OCI-LY7 (cell line): ENCODE measurements at regions not wholly inside any gene's neighbourhood (a gene's known extent, or its start where the extent isn't known, plus 50 kb on each side); places are given as distances from the start of the nearest gene placed in this dataset.

Experiments used
- CTCF ChIP-seq: fragments of 200-600 bp; sonication (generic); conservative IDR thresholded peaks from 2 replicates; pipeline ENCODE4 v1.5.1; 2014; ENCODE audit warnings: mild to moderate bottlenecking, antibody characterized with exemption, low read length, moderate library complexity, mixed read lengths
- EZH2phosphoT487 ChIP-seq: fragments of 200-600 bp; sonication (generic); IDR thresholded peaks from 2 replicates; pipeline ENCODE4 v1.6.1; 2018; ENCODE audit warnings: low read depth, borderline replicate concordance, mild to moderate bottlenecking, mixed run types, antibody characterized with exemption, low read length, moderate library complexity, mixed read lengths

- TF ChIP-seq CTCF, result no peak
- no peak for TF ChIP-seq EZH2phosphoT487
Observed at GRCh38 chr9:28120184-28120583, 546.9 kb upstream of the C9orf72 start.
